T follicular helper cell (primary cell): ENCODE measurements at regions not wholly inside any gene's neighbourhood (a gene's known extent, or its start where the extent isn't known, plus 50 kb on each side); places are given as distances from the start of the nearest gene placed in this dataset.

Source experiments
- DNase-seq: peaks from one replicate; pipeline ENCODE4 v3.0.0-alpha.2; 2020; ENCODE audit warnings: low read depth

DNA sequence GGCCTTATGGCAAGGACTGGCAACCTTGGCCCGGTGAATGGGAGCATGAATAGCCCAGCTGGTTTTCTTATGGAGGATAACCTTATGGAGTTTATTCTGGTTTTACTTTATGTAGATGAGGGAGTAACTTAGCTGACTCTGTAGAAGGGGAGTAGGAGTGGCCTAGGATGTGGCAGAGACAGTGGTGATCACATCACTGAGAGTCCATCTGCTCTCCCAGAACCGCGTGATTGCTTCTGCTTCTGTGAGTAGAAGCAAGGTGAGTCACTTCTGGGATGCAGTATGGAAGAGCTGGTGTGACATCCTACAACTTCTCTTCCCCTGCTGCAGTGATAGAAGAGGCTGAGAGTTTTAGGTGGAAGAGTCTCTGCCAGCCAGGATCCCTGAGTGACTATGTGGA lies 129.2 kb downstream of the RPS24 start:
- DNase-seq, result no peak

DNA sequence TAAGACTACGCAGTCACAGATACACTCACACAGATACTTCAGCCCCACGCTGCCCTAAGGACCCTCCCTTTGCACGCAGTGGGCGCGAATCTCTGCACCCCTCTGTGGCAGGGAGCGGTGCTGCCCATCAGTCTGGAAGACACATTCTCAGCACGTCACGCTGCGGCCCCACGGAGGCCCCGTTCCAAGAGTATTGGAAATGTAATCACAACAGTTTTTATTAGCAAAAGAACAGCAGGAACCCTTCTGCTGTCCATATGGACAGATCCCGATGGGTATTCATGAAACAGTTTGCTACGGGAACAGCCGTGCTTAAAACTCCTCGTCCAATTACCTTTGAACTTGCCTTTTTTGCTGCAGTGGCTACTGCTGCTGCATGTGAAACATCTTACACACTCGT lies 131.0 kb downstream of the RPS24 start:
- no peak for DNase-seq

DNA sequence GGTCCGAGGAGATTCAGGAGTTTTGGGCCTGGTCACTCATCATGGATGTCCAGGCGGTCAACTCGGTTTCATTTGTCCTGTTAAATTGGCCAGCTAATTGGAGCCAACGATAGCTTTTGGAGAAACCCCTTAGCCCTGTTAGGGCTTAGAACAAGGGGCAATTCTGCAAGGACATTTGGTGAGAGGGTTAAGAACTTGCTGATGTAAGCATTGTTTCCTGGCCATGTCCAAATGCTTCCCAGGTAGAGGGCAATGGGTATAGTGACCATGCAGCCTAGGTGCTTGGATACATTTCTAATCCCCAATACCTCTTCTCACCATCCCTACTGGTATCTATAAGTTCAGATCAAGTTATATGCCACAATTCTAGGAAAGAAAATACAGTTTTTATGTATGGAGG lies 131.5 kb downstream of the RPS24 start:
- DNase-seq, result no peak

GRCh38 chr10:78165617-78166016 lies 132.0 kb downstream of the RPS24 start:
- DNase-seq, result no peak

GRCh38 chr10:78166261-78166660 lies 132.6 kb downstream of the RPS24 start:
- no peak for DNase-seq

DNA sequence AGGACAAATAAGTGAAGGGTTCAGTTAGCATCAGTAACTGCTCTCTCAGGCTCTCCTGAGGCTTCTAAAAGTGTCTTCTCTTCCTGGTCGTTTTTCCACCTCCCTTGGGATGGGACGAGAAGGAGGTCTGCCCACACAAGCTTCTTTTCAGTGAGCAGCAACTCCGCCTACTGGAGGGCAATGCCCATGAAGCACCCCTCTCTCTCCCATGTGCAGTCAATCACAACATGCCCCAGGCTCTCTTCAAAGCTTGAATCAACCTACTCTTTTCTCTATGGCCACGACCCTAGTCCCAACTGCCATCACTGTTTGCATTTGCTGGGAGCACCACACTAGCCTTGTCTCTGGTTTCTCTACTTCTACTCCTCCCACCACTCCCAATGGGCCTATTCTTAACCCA lies 135.6 kb downstream of the RPS24 start:
- DNase-seq, result no peak

GRCh38 chr10:78170026-78170475 lies 136.4 kb downstream of the RPS24 start:
- DNase-seq, result no peak

GRCh38 chr10:78171633-78172400 lies 138.2 kb downstream of the RPS24 start:
- no peak for DNase-seq

DNA sequence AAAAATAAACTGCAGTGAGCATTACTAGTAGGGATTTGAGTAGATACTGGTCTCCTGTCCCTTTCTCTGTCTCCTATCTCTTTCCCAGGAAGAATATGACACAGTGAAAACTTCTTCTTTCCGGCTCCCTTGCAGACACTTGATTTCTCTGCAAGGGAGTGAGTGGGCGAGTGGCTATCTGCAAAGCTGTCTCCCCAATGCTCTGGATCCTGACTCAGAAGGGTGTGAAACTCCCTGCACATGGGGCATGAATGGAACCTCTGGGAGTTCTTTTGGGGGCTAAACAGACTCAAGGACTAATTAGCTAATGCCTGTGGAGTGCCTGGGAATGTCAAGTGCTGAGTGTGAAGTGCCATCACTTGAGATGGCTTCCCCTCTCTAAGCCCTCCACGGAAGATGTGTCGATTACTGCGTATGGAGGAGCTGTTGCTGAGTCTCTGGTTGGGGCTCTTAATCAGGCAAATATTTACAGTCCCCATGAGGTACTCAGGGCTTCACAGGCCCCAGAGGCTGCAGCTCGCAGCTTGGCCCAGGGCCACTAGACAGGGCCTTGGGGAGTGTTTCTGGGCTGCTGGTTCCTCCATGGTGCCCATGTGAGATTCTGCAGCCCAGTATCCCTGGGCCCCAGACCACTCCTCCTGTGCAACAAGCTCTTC lies 139.8 kb downstream of the RPS24 start:
- no peak for DNase-seq

GRCh38 chr10:78175444-78176015 lies 141.9 kb downstream of the RPS24 start:
- DNase-seq, result no peak

- DNase-seq, result no peak
Observed at GRCh38 chr10:78176320-78177317, 143.0 kb downstream of the RPS24 start.

- DNase-seq, result no peak
Observed at GRCh38 chr10:78177491-78178185, 144.0 kb downstream of the RPS24 start.

GRCh38 chr10:78178397-78178796 lies 144.7 kb downstream of the RPS24 start:
- DNase-seq, result no peak

GRCh38 chr10:78178940-78179339 lies 145.3 kb downstream of the RPS24 start:
- DNase-seq, result no peak

- no peak for DNase-seq
Observed at GRCh38 chr10:78179886-78180705, 146.4 kb downstream of the RPS24 start.

- DNase-seq, result no peak
Observed at GRCh38 chr10:78181381-78182055, 147.9 kb downstream of the RPS24 start.

GRCh38 chr10:78182841-78183240 lies 149.2 kb downstream of the RPS24 start:
- DNase-seq, result no peak

GRCh38 chr10:78184851-78185692 lies 151.4 kb downstream of the RPS24 start:
- DNase-seq, result no peak

DNA sequence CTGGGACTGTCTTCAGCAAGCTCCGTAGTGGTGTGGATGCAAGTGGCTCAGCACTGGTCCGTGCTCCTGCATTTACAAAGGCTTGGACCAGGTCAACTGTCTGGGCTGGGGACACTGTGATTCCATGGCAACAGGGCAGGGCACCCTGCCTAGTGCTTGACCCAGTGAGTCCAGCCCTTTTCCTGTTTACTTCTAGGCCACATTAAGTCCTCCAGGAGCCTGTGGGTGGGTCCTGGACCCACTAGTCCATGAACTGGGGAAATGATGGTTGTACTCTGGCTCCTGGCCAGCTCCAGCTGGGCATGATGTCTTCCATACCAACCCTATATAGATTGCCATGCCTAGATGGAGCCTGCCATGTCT lies 152.0 kb downstream of the RPS24 start:
- DNase-seq, result no peak
